ENCODE measurements at regions not wholly inside any gene's neighbourhood (a gene's known extent, or its start where the extent isn't known, plus 50 kb on each side); places are given as distances from the start of the nearest gene placed in this dataset.

GRCh38 chr2:117411983-117412382 lies 402.5 kb upstream of the DDX18 start:
- Histone ChIP-seq H3K27ac (ENCODE audit: low read depth in 2 of 2, low read length in 2 of 2) (no peak overlapping the region), H3K27me3 (ENCODE audit: control insufficient read depth, insufficient read depth, low read length) (no peaks in the 10 kb centered on the region), H3K4me3 (ENCODE audit: low read length in 3 of 3) (no peak overlapping the region), H3K9me3 (ENCODE audit: control insufficient read depth in 2 of 3, insufficient read depth in 1 of 3, low read length in 3 of 3) (no peaks in the 10 kb centered on the region), H3K9ac (ENCODE audit: low read length in 3 of 3) (no peak overlapping the region), H3K36me3 (ENCODE audit: control insufficient read depth in 2 of 3, insufficient read depth in 3 of 3, low read length in 3 of 3) (no peaks in the 10 kb centered on the region), H3K4me1 (ENCODE audit: control insufficient read depth in 2 of 3, insufficient read depth in 2 of 3, low read depth in 1 of 3, low read length in 3 of 3) (no peaks in the 10 kb centered on the region)
- no peak for TF ChIP-seq CTCF (IDR thresholded peaks at IDR 0.05; ENCODE audit: borderline replicate concordance, extremely low read depth, insufficient read depth)
- FAIRE-seq: no peak
- peak in 1 of 5 donors; percentile 14 for DNase-seq
- intact Hi-C loops (cut with DNase I): no loop called here

DNA sequence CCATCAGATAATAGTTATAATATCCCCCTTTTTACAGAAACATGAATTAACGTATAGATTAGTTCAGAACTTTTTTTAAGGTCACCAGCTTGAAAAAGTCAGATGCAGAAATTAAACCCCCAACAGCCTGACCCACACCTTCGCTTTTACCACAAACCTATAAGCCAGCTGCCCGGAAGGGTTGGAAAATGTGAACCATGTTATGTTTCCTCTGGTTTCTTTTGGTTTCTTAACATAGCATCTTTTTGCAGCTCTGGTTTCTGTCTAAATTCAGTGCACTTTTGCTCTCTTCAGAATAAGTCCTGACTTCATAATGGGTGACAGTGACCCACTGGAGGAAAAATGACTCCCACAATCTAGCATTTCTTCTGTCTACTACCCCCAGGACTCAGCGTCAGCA lies 381.7 kb upstream of the DDX18 start:
- intact Hi-C loops (cut with DNase I): no loop called here

DNA sequence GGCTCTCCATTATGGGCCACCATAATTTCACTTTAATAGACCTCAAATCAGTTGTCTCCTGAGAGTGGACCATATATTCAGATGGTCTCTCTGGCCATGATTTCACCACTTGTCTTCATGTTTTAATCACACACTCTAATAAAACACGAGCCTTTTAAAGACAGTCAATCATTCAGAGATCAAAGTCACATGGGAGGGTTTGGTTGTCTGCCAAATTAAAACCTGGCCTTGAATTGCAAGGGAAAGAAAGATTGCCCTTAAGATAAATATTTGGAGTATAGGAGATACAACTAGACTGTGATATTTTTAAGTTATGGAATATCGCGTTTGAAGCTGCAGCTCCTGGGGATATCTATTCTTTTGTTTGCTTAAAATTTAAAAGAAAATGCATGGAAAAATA lies 377.8 kb upstream of the DDX18 start:
- FAIRE-seq (no peak), DNase-seq (peak in 1 of 5 donors; percentile 5)
- Histone ChIP-seq H3K4me3 (ENCODE audit: low read length in 3 of 3) (no peak overlapping the region), H3K27me3 (ENCODE audit: control insufficient read depth, insufficient read depth, low read length) (no peaks in the 10 kb centered on the region), H3K36me3 (ENCODE audit: control insufficient read depth in 2 of 3, insufficient read depth in 3 of 3, low read length in 3 of 3) (no peaks in the 10 kb centered on the region), H3K9ac (ENCODE audit: low read length in 3 of 3) (no peak overlapping the region), H3K4me1 (ENCODE audit: control insufficient read depth in 2 of 3, insufficient read depth in 2 of 3, low read depth in 1 of 3, low read length in 3 of 3) (no peaks in the 10 kb centered on the region), H3K9me3 (ENCODE audit: control insufficient read depth in 2 of 3, insufficient read depth in 1 of 3, low read length in 3 of 3) (no peaks in the 10 kb centered on the region), H3K27ac (ENCODE audit: low read depth in 2 of 2, low read length in 2 of 2) (no peak overlapping the region)
- intact Hi-C loops (cut with DNase I): no loop called here
- TF ChIP-seq CTCF (IDR thresholded peaks at IDR 0.05; ENCODE audit: borderline replicate concordance, extremely low read depth, insufficient read depth): no peak

More for the DNA sequence above, 381.7 kb upstream of the DDX18 start:
- Histone ChIP-seq H3K27ac (ENCODE audit: low read depth in 2 of 2, low read length in 2 of 2) (no peak overlapping the region), H3K4me1 (ENCODE audit: control insufficient read depth in 2 of 3, insufficient read depth in 2 of 3, low read depth in 1 of 3, low read length in 3 of 3) (no peaks in the 10 kb centered on the region), H3K9ac (ENCODE audit: low read length in 3 of 3) (no peak overlapping the region), H3K4me3 (ENCODE audit: low read length in 3 of 3) (no peak overlapping the region), H3K36me3 (ENCODE audit: control insufficient read depth in 2 of 3, insufficient read depth in 3 of 3, low read length in 3 of 3) (no peaks in the 10 kb centered on the region), H3K27me3 (ENCODE audit: control insufficient read depth, insufficient read depth, low read length) (no peaks in the 10 kb centered on the region), H3K9me3 (ENCODE audit: control insufficient read depth in 2 of 3, insufficient read depth in 1 of 3, low read length in 3 of 3) (no peaks in the 10 kb centered on the region)
- FAIRE-seq (no peak), DNase-seq (no peak)
- TF ChIP-seq CTCF (IDR thresholded peaks at IDR 0.05; ENCODE audit: borderline replicate concordance, extremely low read depth, insufficient read depth): no peak

Measured in kidney (tissue), 13 donors.